Suppressor macrophage (primary cell): ENCODE measurements at regions not wholly inside any gene's neighbourhood (a gene's known extent, or its start where the extent isn't known, plus 50 kb on each side); places are given as distances from the start of the nearest gene placed in this dataset.
"Not testable (repeated sequence)": the region's sequence is repeated elsewhere in the genome, so short reads cannot be mapped to it uniquely, and the experiment has no call there.

Experiments used
- DNase-seq, 4 experiments: peaks; one replicate each; pipeline ENCODE4 v3.0.0-alpha.2; 2020 to 2022

GRCh38 chr3:171981271-171981605 is 58.1 kb upstream of the FNDC3B start:
- no peak for DNase-seq

GRCh38 chr3:171982828-171983227 is 56.5 kb upstream of the FNDC3B start:
- DNase-seq: no peak

- DNase-seq: not testable (repeated sequence)
Observed at GRCh38 chr3:171983685-171984084, 55.7 kb upstream of the FNDC3B start.

- peak; percentile 77 to 88 (median 86) for DNase-seq
Observed at GRCh38 chr3:171984883-171985282, 54.5 kb upstream of the FNDC3B start.

GRCh38 chr3:171986176-171986575 is 53.2 kb upstream of the FNDC3B start:
- peak; percentile 60 to 80 (median 74) for DNase-seq

- peak in 2 of 4 experiments; percentile 29 to 41 for DNase-seq
Observed at GRCh38 chr3:171986757-171987518, 52.4 kb upstream of the FNDC3B start.
